GM06990 (cell line): ENCODE measurements at regions not wholly inside any gene's neighbourhood (a gene's known extent, or its start where the extent isn't known, plus 50 kb on each side); places are given as distances from the start of the nearest gene placed in this dataset.

Source experiments
- DNase-seq: peaks from one replicate; pipeline ENCODE4 v3.0.0-alpha.2; 2011; ENCODE audit not compliant: insufficient read length; ENCODE audit errors: extremely low read depth
- H3K27me3 ChIP-seq: replicated peaks from 2 replicates; pipeline ENCODE4 v1.6.0; 2011; ENCODE audit warnings: low read length; ENCODE audit not compliant: control insufficient read depth, insufficient read depth
- H3K36me3 ChIP-seq: 2 replicates; pipeline ENCODE4 v1.5.1; 2011; ENCODE audit warnings: low read length; ENCODE audit not compliant: control insufficient read depth, insufficient read depth
- H3K4me3 ChIP-seq: replicated peaks from 2 replicates; pipeline ENCODE4 v1.5.1; 2011; ENCODE audit warnings: low read depth, mild to moderate bottlenecking, control low read depth, low read length
- CTCF ChIP-seq: IDR thresholded peaks from 2 replicates; pipeline ENCODE4 v1.5.1; 2011; ENCODE audit warnings: low read length, control low read depth, mild to moderate bottlenecking, inconsistent platforms; ENCODE audit not compliant: insufficient read depth, poor library complexity, severe bottlenecking

DNA sequence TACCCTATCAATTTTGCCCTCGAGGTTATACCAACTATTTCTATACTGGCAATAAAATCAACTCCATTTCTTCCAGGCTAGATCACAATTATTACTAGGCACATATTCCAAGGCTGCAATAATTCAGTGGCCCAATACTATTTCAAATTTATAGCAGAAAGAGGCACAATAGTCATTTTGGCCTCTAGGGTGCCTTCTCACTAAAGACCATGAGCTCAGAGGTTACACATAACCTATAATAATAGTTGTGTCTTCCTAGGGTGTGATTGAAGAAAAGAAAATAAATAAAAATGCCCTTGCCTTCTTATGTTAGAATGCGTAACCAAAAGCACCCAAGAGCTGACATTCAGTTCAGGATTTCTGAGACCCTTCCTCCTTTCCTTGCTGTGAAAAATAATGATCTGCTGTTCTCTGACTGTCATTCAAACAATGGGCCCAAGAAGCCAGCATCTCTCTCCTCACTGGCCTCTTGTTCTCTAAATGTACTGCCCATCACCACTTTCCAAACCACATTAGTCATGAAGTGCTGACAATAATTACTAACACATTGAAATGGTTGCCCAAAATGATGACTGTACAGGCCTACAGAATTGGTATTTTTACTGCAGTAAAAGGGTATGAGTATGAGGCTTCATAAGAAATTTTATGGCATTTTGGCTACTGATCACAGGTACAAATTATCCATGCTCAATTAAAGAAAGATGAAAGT is 244.8 kb downstream of the LRRN1 start:
- no peak for TF ChIP-seq CTCF
- DNase-seq = no peak

GRCh38 chr3:4044619-4045018 is 245.4 kb downstream of the LRRN1 start:
- no peak for TF ChIP-seq CTCF
- no peak for DNase-seq
- Histone ChIP-seq H3K36me3 (no peaks in the 10 kb centered on the region), H3K27me3 (no peaks in the 10 kb centered on the region), H3K4me3 (no peak overlapping the region)

More for the DNA sequence above, 244.8 kb downstream of the LRRN1 start:
- H3K4me3 ChIP-seq = no peak overlapping the region
- no peaks in the 10 kb centered on the region for H3K36me3 ChIP-seq
- no peaks in the 10 kb centered on the region for H3K27me3 ChIP-seq

DNA sequence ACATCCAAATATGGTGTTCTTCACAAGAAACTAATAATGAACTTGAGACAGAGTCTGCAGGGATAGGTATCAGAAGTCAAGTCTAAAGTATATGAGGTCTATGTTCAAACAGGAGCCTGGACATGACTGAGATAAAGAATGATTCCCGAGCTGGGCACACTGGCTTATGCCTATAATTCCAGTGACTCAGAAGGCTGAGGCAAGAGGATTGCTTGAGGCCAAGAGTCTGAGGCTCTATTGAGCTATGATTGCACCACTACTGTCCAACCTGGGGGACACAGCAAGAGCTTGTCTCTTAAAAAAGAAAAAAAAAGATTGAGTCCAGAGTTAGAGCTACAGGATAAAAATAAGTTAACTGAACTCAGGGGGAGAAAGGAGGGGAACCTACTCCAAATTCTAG is 246.5 kb downstream of the LRRN1 start:
- H3K27me3 ChIP-seq = no peaks in the 10 kb centered on the region
- no peaks in the 10 kb centered on the region for H3K36me3 ChIP-seq
- DNase-seq = no peak
- no peak overlapping the region for H3K4me3 ChIP-seq
- TF ChIP-seq CTCF = no peak

DNA sequence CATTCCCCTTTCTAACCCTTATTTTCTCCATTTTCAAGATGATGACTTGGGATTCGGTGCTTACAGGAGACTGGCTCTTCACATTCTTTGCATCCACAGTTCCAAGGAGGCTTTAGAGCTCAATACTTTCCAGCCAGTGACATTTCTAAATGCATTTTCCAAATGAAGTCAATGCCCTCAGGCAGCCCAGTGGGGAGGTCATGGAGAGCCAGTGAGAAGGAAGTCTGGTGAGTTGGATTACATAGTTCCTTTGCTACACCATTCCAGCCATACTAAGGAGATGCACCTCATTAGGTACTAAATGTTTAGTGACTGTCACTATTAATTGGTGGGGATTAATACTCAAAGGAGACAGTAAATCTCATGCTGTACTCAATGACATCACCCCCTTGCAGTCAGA is 248.1 kb downstream of the LRRN1 start:
- no peak for DNase-seq
- TF ChIP-seq CTCF = no peak
- Histone ChIP-seq H3K27me3 (no peaks in the 10 kb centered on the region), H3K36me3 (no peaks in the 10 kb centered on the region), H3K4me3 (no peak overlapping the region)

DNA sequence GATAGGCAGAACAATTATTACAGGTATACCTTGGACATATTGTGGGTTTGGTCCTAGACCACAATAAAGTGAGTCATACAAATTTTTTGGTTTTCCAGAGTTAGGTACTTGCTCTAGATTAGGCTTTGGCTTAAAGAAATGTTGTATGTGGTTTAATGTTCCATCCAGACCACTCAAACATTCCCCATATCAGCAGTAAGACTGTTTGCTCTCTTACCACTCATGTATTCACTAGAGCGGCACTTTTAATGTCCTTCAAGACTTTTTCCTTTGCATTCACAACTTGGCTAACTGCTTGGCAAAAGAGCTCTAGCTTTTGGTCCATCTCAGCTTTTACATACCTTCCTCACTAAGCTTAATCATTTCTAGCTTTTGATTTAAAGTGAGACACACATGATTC is 250.5 kb upstream of the SETMAR start:
- no peak for TF ChIP-seq CTCF

DNA sequence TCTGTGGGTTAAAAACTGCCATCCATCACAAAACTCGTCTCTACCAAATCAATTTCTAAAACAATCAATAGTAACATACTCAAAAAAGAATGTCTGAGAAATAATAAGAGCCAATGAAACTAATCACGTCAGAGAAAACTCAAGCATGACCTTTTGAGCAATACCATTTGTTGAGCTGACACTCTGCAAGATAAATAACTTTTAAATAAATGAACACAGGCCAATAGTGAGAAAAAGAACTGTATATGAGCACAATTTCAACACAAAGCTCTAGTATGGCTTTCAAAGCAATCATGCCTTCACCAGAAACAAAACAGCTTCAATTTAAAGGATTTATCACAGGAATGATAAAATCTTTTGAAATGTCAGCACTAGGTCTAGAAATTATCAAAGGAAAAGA is 249.2 kb upstream of the SETMAR start:
- no peak overlapping the region for H3K4me3 ChIP-seq
- no peak for DNase-seq
- no peaks in the 10 kb centered on the region for H3K36me3 ChIP-seq
- TF ChIP-seq CTCF = no peak
- H3K27me3 ChIP-seq = no peaks in the 10 kb centered on the region

More for the DNA sequence above, 250.5 kb upstream of the SETMAR start:
- no peak for DNase-seq
- Histone ChIP-seq H3K27me3 (no peaks in the 10 kb centered on the region), H3K4me3 (no peak overlapping the region), H3K36me3 (no peaks in the 10 kb centered on the region)
